HG03039 (cell line): ENCODE measurements at regions not wholly inside any gene's neighbourhood (a gene's known extent, or its start where the extent isn't known, plus 50 kb on each side); places are given as distances from the start of the nearest gene placed in this dataset.
"Not testable (repeated sequence)": the region's sequence is repeated elsewhere in the genome, so short reads cannot be mapped to it uniquely, and the experiment has no call there.

Experiments used
- ATAC-seq: cut with Tn5 transposase; IDR thresholded peaks from one replicate; pipeline ENCODE4 v1.9.1; 2021; ENCODE audit warnings: mild to moderate bottlenecking, moderate library complexity; ENCODE audit not compliant: unreplicated experiment

GRCh38 chr3:158882445-158882844, 80.6 kb downstream of the MFSD1 start:
- ATAC-seq = no peak

DNA sequence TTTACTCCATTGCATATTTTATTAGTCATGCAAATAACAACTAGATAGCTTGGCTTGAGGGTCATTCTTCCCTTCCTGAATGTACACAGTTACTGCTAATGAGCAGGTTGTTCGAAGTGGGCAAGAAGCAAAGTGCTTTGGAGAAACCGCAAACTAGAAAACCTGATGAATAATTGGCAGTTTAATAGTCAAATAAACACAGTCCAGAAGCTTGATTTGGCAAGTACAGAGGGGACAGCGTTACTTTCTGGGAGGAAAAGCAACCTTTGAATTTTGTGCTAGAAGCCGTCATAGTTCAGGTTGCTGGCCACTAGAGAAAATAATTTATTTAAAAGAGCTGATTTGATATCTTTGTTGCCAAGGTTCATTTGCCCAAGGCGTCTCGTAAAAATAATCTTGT, 94.9 kb downstream of the MFSD1 start:
- no peak for ATAC-seq

GRCh38 chr3:158906749-158907148, 104.9 kb downstream of the MFSD1 start:
- ATAC-seq = no peak

DNA sequence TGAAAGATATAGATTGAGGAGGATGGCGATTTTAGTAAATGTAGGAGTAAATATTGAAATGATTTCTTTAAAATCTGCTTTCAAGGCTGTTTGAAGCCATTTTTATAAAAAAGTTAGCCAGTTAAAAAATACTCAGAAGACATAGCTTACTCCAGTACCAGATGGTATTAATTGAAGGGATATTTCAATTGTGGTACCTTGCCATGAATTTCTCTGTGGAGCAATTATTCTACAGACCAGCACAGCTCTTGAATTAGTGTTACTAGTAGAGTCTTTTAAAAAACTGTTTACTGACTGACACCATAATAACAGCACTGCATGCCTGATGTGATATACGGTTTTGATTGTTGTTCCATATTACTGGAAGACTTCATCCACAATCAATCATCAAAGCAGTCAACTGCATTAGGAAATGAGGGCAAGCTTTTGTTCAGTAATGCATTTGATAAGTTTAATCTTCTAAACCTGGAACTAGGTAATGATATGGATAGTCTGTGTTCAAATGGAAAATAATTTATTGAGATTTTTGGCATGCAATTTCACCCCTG, 106.4 kb downstream of the MFSD1 start:
- no peak for ATAC-seq

GRCh38 chr3:158909870-158910269, 108.0 kb downstream of the MFSD1 start:
- ATAC-seq = no peak

- ATAC-seq = no peak
These were observed 109.7 kb downstream of the MFSD1 start for GRCh38 chr3:158911586-158911985.

DNA sequence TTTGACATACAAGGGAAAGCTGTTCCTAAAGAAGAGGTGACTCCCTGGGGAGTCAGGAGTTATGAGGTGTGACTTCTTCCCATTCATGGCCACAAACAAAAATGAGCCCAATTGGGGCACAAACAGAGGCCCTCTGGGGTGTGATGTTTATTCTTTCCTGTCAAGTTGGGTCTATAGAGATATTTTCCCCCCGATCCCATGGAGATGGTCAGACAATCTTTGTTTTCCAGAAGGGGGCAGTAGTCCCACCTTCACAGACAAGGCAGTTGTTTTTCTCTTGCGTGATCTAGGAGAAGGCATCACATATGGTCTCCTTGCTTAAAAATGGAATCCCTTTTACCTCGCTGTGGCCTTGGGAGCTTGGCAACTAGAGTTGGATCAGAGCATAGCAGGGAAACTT, 110.3 kb downstream of the MFSD1 start:
- ATAC-seq = no peak

DNA sequence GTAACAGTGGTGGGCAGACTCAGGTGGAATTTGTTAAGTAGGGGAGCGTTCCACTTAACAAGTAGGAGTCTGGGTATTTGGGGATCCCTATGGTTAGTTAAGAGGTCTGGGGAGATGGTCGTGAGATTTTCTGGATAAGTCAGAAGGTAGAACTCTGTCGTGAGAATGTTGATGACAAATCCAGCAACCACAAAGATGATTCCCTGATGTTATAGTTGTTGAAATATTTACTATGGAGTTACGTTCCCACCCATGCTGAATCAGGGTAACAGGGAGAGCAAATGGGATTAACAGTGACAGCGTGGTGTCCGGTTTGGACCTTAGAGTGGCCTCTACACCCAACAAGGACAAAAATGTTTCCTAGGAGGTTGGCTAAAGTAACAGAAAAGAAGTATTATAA, 110.8 kb downstream of the MFSD1 start:
- no peak for ATAC-seq

DNA sequence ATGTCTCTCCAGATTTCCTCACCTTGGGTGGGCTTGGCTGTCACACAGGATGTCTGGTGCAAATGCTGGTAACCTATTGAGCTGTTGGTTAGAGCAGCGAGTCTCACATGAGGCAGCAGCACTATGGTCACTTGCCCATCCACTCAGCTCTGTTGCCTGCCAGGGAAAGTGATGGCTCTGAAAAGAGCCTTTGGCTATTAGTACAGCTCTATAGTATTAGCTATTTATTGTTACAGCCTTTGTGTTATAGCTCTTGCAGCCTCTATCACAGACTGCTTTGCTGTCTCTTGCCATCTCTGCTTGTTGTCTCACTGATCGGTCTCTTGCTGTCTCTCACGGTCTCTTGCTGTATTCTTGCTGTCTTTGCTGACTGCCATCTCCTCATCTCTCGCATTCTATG, 114.3 kb downstream of the MFSD1 start:
- no peak for ATAC-seq

DNA sequence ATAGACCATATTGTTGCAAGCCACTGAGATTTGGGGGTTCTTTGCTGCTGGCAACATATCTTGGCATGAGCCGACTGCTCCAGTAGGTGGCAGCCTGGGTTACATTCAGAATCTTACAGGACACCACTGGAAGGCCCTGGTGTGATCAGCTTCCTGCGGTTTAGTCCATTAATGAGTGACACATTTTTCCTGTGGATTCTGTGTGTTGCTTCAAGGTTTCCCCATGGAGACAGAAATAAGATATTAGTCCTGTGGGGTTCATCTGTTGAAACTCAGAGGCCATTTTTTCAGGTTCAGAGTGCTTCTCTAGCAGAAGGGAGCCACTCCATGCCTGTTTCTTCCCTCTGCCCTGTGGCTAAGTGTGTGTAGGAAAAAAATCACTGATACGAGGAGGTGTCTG, 116.2 kb downstream of the MFSD1 start:
- ATAC-seq = peak; percentile 88

GRCh38 chr3:158918451-158918850, 116.6 kb downstream of the MFSD1 start:
- ATAC-seq = no peak

- no peak for ATAC-seq
These were observed 118.5 kb downstream of the MFSD1 start for GRCh38 chr3:158920371-158920770.

DNA sequence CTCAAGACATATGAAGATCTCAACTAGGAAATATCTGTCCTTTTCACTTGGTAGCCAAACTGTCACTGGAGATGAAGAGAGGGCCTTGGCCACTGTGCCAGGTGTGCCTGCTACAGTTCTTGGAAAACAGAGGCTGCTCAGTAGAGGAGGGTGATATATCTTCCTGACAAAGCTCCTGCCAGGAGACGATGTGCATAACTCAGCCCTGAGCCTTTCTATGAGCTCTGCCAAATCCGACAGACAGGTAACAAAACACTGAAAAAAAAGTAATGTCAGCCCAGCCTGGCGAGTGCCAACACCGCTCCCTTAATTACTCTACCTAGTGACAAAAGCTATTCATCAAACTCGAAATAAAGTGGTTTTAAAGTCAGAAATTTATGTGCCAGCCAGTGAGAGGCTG, 123.2 kb downstream of the MFSD1 start:
- no peak for ATAC-seq

DNA sequence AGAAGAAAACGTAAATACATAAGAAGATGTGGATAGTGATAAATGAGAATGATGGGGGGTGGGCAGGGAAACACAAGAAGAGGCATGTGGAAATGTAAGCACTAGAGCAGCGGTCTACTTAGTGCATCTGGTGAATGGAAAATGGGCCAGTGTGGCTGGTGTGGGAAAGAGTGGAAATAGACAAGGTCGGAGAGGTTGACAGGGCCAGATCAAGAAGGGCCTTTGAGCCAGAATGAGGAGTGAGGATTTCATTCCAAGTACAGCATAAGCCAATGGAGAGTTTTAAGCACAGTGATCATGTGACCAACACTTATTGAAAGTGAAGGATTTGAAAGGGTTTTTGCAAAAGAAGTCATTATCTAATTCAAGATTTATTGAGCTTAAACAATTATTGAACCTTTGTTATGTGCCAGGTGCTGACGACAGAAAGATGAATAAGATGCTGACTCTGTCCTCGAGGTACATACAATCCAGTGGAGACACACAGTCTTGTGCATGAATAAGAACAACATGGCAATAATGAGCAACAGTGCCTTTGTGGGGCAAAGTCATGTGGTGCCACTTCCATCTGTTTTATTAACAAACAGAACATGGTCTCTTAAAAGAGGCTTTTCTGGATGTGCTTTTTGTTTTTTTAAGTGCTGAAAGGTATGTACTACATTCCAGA, 124.1 kb downstream of the MFSD1 start:
- ATAC-seq = no peak

GRCh38 chr3:158935846-158936245, 134.0 kb downstream of the MFSD1 start:
- ATAC-seq = no peak

- ATAC-seq = no peak
These were observed 134.8 kb downstream of the MFSD1 start for GRCh38 chr3:158936530-158937113.

GRCh38 chr3:158950178-158950901, 148.5 kb downstream of the MFSD1 start:
- ATAC-seq = no peak

DNA sequence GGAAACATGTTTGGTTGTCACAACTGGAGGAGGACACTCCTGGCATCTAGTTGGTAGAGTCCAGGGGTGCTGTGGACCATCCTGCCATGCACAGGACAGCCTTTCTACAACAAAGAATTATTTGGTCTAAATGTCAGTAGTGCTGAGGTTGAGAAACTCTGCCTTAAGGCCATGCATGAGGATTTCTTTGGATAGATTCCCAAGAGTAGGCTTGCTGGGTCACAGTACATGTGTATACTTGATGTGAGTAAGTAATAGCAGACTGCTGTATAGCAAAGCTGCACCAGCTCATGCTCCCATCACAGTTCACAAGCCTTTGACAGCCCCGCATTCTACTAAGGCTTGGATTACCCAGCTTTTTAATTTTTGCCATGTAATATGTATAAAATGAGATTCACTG, 151.3 kb downstream of the MFSD1 start:
- no peak for ATAC-seq

- no peak for ATAC-seq
These were observed 152.6 kb downstream of the MFSD1 start for GRCh38 chr3:158954420-158954819.

- not testable (repeated sequence) for ATAC-seq
These were observed 155.9 kb downstream of the MFSD1 start for GRCh38 chr3:158957777-158958176.

DNA sequence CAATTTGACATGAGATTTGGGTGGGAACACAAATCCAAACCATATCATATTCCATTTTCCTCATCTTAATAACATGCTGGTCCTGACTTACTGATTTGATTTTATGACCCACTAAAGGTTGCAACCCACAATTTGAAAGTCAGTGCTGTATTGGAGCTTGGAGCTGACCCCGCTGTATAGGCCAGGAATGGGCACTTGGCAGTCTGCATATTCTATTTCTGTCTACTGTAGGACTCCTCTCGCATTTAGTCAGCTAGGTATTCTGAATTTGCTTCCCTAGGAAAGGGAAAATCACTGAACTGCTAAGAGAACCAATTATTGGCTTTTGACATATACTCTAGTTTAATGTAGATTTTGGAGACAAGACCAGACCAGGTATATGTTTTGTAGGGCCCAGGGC, 157.0 kb downstream of the MFSD1 start:
- no peak for ATAC-seq

DNA sequence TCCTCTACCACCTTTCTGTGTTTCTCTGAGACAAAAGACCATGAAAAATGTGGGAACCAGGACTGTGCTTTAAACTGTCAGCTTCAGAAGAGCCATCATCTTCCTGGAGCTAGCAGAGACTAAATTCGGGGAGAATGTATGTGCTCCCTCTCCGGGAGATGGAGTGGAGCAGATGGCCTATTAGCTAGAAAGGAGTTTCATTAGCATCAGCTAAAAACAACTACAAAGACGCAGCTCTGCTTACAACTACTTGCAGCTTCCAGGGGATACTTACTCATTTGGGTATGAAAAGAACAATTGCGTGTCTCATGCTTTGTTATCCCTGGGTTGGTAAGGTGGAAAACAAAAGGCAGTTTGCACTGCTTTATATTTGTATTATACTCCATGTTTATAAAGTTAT, 159.6 kb downstream of the MFSD1 start:
- no peak for ATAC-seq
